Spleen (tissue), 7 donors: ENCODE measurements at regions not wholly inside any gene's neighbourhood (a gene's known extent, or its start where the extent isn't known, plus 50 kb on each side); places are given as distances from the start of the nearest gene placed in this dataset.

Experiments used
- CTCF ChIP-seq, 11 experiments: fragments of 200-600 bp in 7 of 11; fragments of 450-650 bp in 4 of 11; sonication (generic) in 4 of 11; IDR thresholded peaks in 8 of 11; conservative IDR thresholded peaks in 3 of 11; 1 replicate in 7 of 11; 2 replicates in 4 of 11; pipeline versions ENCODE4 v1.4.0 to v1.8.0; 2016 to 2021; ENCODE audit warnings: antibody characterized with exemption in 11 of 11, inconsistent platforms in 4 of 11, mild to moderate bottlenecking in 1 of 11
- POLR2A ChIP-seq, 3 donors: fragments of 450-650 bp; IDR thresholded peaks; one replicate each; pipeline ENCODE4 v1.5.1; 2017; ENCODE audit warnings: antibody characterized with exemption in 3 of 3, mild to moderate bottlenecking in 1 of 3
- donor health status: DM: no; HTN: no; CAD: no; lungs with moderate emphysema.
- donor health status: DM: no; HTN: no; CAD: no.
- donor health status: DM: no; HTN: no; CAD: no.

GRCh38 chr4:54568184-54568583, 89.6 kb upstream of the KIT start:
- TF ChIP-seq CTCF (IDR thresholded peaks at IDR 0.05 in 8 of 11, conservative IDR thresholded peaks at IDR 0.05 in 3 of 11) (no peak), POLR2A (IDR thresholded peaks at IDR 0.05) (no peak)
